Neural cell (in vitro differentiated cells): ENCODE measurements at regions not wholly inside any gene's neighbourhood (a gene's known extent, or its start where the extent isn't known, plus 50 kb on each side); places are given as distances from the start of the nearest gene placed in this dataset.

Experiments used
- CTCF ChIP-seq: fragments of 450-650 bp; IDR thresholded peaks from 2 replicates; pipeline ENCODE4 v1.5.1; 2014; ENCODE audit warnings: antibody characterized with exemption, mild to moderate bottlenecking, moderate library complexity; ENCODE audit not compliant: poor library complexity, severe bottlenecking
- EZH2 ChIP-seq: fragments of 200-600, 300-800 bp; shearing (Covaris generic), sonication (generic); IDR thresholded peaks from 2 replicates; pipeline ENCODE4 v1.6.1; 2014; ENCODE audit warnings: antibody characterized with exemption, low read length, borderline replicate concordance, mild to moderate bottlenecking; ENCODE audit not compliant: insufficient read depth, poor library complexity, severe bottlenecking
- MXI1 ChIP-seq: fragments of 450-650 bp; conservative IDR thresholded peaks from 2 replicates; pipeline ENCODE4 v1.6.1; 2014; ENCODE audit warnings: antibody characterized with exemption, mild to moderate bottlenecking; ENCODE audit not compliant: poor library complexity, severe bottlenecking
- POLR2AphosphoS5 ChIP-seq: IDR thresholded peaks from 2 replicates; pipeline ENCODE4 v1.6.1; 2012

- no peak for TF ChIP-seq EZH2
- no peak for TF ChIP-seq CTCF
- no peak for TF ChIP-seq MXI1
- no peak for TF ChIP-seq POLR2AphosphoS5
Observed at GRCh38 chr7:125382401-125382800, 452.8 kb upstream of the POT1 start.
